ENCODE measurements at regions not wholly inside any gene's neighbourhood (a gene's known extent, or its start where the extent isn't known, plus 50 kb on each side); places are given as distances from the start of the nearest gene placed in this dataset.

DNA sequence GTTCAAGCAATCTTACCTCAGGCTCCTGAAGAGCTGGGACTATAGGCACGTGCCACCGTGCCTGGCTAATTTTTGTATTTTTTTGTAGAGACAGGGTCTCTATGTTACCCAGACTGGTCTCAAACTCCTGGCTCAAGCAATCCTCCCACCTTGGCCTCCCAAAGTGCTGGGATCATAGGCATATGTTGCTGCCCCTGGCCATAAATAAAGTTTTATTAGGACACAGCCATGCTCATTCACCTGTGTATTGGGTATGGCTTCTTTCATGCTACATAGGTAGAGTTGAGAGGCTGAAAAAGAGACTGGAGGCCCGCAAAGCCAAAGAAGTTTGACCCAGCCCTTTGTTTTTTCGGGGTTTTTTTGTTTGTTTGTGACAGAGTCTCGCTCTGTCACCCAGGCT, 61.7 kb upstream of the NCOR2 start:
- no peak overlapping the region for H3K27ac Mint-ChIP-seq
- ATAC-seq (no peak), DNase-seq (ENCODE audit: low spot score in 2 of 2) (no peak)
- no peaks in the 10 kb centered on the region for H3K36me3 Mint-ChIP-seq
- H3K9me3 Mint-ChIP-seq = no peaks in the 10 kb centered on the region
- no peaks in the 10 kb centered on the region for H3K4me1 Mint-ChIP-seq
- H3K4me3 Mint-ChIP-seq = no peak overlapping the region

DNA sequence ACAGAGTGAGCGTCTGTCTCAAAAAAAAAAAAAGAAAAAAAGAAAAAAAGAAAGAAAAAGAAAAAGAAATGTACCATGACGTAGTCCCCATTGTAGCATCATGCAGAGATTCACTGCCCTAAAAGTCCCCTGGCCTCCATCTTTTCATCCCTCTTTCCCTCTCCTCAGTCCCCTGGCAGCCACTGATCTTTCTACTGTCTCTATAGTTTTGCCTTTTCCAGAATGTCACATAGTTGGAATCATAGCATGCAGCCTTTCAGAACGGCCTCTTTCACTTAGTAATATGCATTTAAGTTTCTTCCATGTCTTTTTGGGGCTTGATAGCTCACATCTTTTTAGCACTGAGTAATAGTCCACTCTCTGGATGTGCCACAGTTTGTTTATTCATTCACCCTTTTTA, 60.5 kb upstream of the NCOR2 start:
- Mint-ChIP-seq H3K4me3 (no peak overlapping the region), H3K9me3 (no peaks in the 10 kb centered on the region), H3K36me3 (no peaks in the 10 kb centered on the region), H3K27ac (no peak overlapping the region), H3K4me1 (no peaks in the 10 kb centered on the region)
- DNase-seq (ENCODE audit: low spot score in 2 of 2) (no peak), ATAC-seq (no peak)

DNA sequence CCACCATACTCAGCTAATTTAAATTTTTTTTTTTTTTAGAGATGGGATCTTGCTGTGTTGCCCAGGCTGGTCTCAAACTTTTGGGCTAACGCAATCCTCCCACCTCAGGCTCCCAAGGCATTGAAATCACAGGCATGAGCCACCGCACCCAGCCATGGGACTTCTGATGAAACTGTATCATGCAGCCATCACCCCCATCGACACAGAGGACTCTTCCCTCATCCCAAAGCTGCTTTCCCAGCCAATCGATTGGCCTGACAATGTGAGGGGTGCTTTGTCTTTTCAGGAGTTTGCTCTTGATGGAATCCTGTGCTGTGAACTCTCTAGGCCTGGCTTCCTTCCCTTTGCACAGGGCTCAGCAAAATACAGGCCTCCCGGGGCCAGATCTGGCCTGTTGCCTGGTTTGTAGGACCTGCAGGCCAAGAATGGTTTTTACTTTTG, 59.6 kb upstream of the NCOR2 start:
- no peak for DNase-seq (ENCODE audit: low spot score in 2 of 2)
- no peak overlapping the region for H3K4me3 Mint-ChIP-seq
- H3K36me3 Mint-ChIP-seq = no peaks in the 10 kb centered on the region
- H3K4me1 Mint-ChIP-seq = no peaks in the 10 kb centered on the region
- H3K9me3 Mint-ChIP-seq = no peaks in the 10 kb centered on the region
- ATAC-seq = no peak
- H3K27ac Mint-ChIP-seq = no peak overlapping the region

DNA sequence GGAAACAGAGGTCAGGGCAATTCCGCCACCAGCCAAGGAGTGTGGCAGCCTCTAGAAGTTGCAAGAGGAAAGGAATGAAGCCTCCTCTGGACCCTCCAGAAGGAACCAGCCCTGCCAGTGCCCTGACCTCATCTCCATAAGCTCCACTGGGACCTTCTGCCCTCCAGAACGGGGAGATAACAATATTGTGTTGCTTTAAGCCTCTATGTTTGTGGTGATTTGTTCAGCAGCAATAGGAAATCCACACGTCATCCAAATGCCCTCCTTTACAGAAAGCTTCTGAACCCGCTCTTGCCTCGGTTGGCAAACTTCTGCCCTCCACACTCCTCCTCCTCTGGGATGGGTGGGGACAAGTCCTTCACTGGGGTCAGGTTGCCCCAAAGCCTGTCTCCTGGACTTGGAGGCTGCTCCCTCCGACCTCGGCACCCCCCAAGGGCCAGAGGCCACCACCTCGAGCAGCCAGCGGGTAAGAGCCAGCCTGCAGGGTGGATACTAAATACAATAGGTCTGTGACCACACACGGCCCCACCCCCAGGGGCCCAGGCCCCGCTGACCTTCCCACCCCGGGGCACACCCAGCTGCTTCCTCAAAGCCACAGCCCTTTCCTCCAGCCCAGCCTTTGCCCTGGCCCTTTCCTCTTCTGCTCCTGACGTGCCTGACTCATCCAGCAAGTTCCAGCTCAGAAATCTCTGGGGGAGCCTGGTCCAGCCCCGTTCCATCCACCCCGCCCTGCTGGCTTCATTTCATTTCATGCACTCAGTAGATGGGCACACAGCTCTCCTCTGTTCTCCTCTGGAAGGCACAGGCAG, 58.7 kb upstream of the NCOR2 start:
- Mint-ChIP-seq H3K9me3 (no peaks in the 10 kb centered on the region), H3K4me3 (no peak overlapping the region), H3K36me3 (no peaks in the 10 kb centered on the region), H3K27ac (no peak overlapping the region), H3K4me1 (no peaks in the 10 kb centered on the region)
- ATAC-seq (no peak), DNase-seq (ENCODE audit: low spot score in 2 of 2) (no peak)

DNA sequence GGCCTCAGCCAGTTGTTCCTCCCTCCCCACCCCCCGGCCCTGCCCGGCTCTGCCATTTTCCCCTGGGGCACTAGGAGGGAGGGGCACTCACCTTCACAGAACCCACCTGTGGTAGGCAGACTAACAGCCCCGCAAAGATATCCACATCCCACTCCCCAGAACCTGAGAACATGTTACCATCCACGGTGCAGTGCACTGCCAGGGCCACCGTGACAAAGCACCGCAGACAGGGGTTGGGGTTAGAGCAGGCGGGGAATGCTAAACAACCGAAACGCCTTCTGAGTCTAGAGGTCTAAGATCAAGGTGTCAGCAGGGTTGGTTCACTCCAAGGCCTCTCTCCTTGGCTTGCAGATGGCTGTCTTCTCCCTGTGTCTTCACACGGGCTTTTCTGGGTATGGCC, 57.4 kb upstream of the NCOR2 start:
- Mint-ChIP-seq H3K4me1 (no peaks in the 10 kb centered on the region), H3K36me3 (no peaks in the 10 kb centered on the region), H3K9me3 (no peaks in the 10 kb centered on the region), H3K4me3 (no peak overlapping the region), H3K27ac (no peak overlapping the region)
- DNase-seq (ENCODE audit: low spot score in 2 of 2) = no peak
- no peak for ATAC-seq

DNA sequence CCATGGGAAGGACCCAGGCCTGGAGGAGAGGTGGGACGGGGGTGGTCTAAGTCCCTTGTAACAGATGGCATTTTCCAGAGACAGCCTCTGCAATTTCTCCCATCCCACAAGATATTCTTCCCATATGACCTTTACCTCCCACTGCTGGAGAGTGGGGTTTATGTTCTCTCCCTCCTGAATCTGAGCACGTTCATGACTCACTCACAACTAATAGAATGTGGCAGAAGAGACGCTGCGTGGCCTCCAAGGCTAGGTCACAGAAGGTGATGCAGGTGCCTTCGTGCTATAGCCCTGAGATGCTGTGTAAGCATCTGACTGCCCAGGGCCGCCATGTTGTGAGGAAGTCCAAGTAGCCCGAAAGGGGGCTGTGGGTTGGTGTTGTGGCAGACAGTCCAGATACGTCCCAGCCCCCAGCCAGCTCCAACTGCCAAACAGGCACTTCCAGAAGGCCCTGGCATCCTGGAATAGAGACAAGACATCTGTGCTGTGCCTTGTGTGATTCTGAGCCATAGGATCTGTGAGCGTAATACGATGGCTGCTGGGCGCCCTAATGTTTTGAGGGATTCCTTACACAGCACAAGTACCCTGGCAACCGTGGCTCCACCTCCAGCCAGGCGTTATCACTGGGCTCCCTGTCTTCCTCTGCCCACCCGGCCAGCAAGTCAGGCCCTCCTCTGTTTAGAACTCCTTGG, 56.1 kb upstream of the NCOR2 start:
- Mint-ChIP-seq H3K4me3 (no peak overlapping the region), H3K4me1 (no peaks in the 10 kb centered on the region)
- no peak for ATAC-seq

DNA sequence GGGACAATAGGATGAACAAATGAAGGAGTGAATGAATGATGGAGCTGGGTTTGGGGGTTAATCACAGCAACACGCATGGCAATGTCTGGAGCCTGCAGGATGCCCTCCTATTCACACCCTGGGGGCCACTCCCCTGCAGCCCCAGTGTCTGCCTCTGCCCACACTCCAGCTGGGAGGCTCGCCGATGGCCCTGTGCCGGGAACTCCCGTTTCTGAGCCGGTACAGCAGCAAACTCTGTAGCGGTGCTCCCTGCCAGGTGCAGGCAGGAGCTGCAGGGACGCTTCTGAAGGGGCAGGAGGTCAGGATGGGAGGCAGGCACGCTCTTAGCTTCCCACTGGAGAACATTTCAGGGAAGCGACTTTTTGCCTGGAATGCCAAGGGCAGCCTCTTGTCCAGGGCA, 55.4 kb upstream of the NCOR2 start:
- Mint-ChIP-seq H3K9me3 (no peaks in the 10 kb centered on the region), H3K4me3 (no peak overlapping the region), H3K27ac (peak overlapping the region; percentile 14), H3K4me1 (no peaks in the 10 kb centered on the region), H3K36me3 (no peaks in the 10 kb centered on the region)
- ATAC-seq (no peak), DNase-seq (ENCODE audit: low spot score in 2 of 2) (no peak)

More for the DNA sequence above, 56.1 kb upstream of the NCOR2 start:
- H3K9me3 Mint-ChIP-seq = no peaks in the 10 kb centered on the region
- peak overlapping the region; percentile 14 for H3K27ac Mint-ChIP-seq
- DNase-seq (ENCODE audit: low spot score in 2 of 2) = no peak
- H3K36me3 Mint-ChIP-seq = no peaks in the 10 kb centered on the region

DNA sequence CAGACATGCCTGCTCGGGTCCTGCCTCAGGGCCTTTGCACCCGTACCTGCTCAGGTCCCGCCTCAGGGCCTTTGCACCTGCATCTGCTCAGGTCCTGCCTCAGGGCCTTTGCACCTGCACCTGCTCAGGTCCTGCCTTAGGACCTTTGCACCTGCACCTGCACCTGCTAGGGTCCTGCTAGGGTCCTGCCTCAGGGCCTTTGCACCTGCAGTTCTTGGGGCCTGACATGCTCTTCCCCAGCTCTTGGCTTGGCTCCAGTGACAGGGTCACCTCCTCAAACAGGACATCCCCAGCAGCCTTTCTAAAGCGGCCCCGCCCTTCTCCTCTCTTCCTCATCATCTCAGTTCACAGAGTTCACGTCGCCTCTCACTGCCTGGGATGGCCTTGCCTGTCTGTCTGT, 54.9 kb upstream of the NCOR2 start:
- ATAC-seq (no peak), DNase-seq (ENCODE audit: low spot score in 2 of 2) (no peak)
- Mint-ChIP-seq H3K36me3 (no peaks in the 10 kb centered on the region), H3K4me1 (no peaks in the 10 kb centered on the region), H3K9me3 (no peaks in the 10 kb centered on the region), H3K4me3 (no peak overlapping the region), H3K27ac (no peak overlapping the region)

DNA sequence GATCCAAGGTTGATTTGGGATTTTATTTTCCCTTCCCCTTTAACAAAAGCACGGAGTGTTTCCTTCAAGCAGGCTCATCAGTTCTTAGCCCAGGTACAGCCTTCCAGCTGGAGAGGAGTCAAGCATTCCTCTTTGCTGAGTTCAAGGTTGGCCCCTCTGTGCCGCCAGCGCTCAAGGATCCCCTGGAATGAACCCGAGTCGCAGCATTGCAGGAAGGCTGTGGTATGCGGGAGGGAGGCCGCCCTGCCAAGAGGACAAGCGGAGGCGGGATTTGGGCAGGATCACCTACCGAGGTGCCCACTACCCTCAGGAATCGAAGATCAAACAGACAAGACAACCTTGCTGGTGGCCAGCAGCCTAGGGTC, 53.9 kb upstream of the NCOR2 start:
- H3K4me1 Mint-ChIP-seq = no peaks in the 10 kb centered on the region
- DNase-seq (ENCODE audit: low spot score in 2 of 2) = no peak
- H3K27ac Mint-ChIP-seq = no peak overlapping the region

DNA sequence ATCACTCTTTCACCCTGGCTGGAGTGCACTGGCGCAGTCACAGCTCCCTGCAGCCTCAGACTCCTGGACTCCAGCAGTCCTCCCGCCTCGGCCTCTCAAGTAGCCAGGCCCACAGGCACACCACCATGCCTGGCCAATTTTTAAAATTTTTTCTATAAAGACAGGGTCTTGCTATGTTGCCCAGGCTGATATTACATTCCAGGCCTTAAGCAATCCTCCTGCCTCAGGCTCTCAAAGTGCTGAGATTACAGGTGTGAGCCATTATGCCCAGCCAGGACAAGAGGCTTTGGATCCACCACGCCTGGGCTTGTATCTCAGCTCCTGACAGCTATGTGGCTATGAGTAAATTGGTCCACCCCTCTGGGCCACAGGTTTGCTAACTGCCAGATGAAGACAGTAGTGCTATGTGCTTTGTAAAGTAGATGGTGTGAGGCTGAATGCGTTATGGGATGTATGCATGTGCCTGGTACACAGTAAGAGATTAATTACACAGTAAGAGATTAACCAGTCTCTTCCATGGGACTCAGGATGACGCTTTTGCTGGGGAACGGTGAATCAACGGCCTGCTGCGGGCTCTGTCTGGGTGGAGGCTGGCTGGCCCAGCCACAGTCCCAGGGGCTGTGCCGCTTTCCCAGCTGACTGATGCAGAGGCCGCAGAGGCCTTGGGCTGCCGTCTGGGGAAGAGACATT, 53.3 kb upstream of the NCOR2 start:
- no peaks in the 10 kb centered on the region for H3K9me3 Mint-ChIP-seq
- no peak for DNase-seq (ENCODE audit: low spot score in 2 of 2)
- no peak for ATAC-seq

More for the DNA sequence above, 53.9 kb upstream of the NCOR2 start:
- H3K9me3 Mint-ChIP-seq = no peaks in the 10 kb centered on the region
- no peaks in the 10 kb centered on the region for H3K36me3 Mint-ChIP-seq
- no peak overlapping the region for H3K4me3 Mint-ChIP-seq
- no peak for ATAC-seq

DNA sequence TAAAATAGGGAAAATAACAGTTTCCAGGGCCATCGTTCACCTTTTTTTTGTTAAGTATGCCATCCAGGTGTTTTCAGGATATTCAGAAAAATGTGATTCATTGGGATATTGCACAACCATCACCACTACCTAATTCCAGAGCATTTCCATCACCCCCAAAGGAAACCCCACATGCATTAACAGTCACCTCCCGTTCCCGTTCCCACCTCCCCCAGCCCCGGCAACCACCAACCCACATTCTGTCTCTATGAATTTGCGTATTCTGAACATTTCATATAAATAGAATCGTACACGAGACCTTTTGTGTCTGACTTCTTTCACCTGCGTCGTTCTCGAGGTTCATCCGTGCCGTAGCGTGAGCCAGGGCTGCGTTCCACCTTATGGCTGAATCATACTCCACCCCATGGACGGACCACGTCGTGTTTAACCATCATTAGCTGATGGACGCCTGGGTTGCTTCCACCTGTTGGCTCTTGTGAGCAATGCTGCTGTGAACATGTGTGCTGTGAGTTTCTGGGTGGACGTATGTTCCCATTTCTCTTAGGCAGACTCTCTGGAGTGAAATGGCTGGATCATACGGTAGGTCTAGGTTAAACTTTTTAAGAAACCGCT, 51.0 kb upstream of the NCOR2 start:
- no peaks in the 10 kb centered on the region for H3K9me3 Mint-ChIP-seq
- ATAC-seq = no peak

More for the DNA sequence above, 53.3 kb upstream of the NCOR2 start:
- Mint-ChIP-seq H3K4me3 (no peak overlapping the region), H3K4me1 (no peaks in the 10 kb centered on the region), H3K36me3 (no peaks in the 10 kb centered on the region), H3K27ac (no peak overlapping the region)

DNA sequence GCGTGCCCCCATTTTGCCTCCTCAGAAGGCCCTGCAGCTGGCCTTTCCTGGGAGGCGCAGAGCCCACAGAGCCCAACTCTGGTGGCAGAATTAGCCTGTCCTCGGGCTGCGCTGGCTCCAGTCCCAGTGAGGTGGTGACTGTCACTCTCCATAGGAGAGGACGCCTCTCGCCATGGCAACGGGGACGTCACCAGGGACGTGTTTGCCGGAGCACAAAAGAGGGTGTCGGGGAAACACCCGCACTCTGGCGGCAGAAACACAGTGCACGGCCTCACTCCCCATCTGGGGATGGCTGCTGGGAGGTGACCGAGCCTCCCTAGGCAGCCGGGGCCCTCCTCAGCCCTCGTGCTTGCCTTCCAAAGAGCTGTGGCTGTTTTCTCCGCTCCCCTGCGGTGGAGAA, 50.2 kb upstream of the NCOR2 start:
- peaks cover 6% of the 10 kb centered on the region for H3K36me3 Mint-ChIP-seq
- H3K4me1 Mint-ChIP-seq = no peaks in the 10 kb centered on the region
- H3K4me3 Mint-ChIP-seq = no peak overlapping the region
- no peak for ATAC-seq
- no peak for DNase-seq (ENCODE audit: low spot score in 2 of 2)
- H3K9me3 Mint-ChIP-seq = no peaks in the 10 kb centered on the region
- H3K27ac Mint-ChIP-seq = no peak overlapping the region

More for the DNA sequence above, 51.0 kb upstream of the NCOR2 start:
- DNase-seq (ENCODE audit: low spot score in 2 of 2) = no peak
- H3K4me3 Mint-ChIP-seq = no peak overlapping the region
- H3K27ac Mint-ChIP-seq = no peak overlapping the region
- H3K4me1 Mint-ChIP-seq = no peaks in the 10 kb centered on the region
- H3K36me3 Mint-ChIP-seq = no peaks in the 10 kb centered on the region

All from stimulated activated effector memory CD8-positive, alpha-beta T cell treated with anti-CD3 and anti-CD28 coated beads, Interleukin-12 subunit alpha, Interleukin-12 subunit beta, amount 100 ng/mL, for 72 hours (primary cell).